Keratinocyte (primary cell): ENCODE measurements at regions not wholly inside any gene's neighbourhood (a gene's known extent, or its start where the extent isn't known, plus 50 kb on each side); places are given as distances from the start of the nearest gene placed in this dataset.

ENCODE experiments used
- DNase-seq: peaks from one replicate; pipeline ENCODE4 v3.0.0-alpha.2; 2011; ENCODE audit warnings: low read depth, missing footprints, low spot score
- FAIRE-seq: peaks from 2 replicates; lab custom pipeline; 2011; peaks lifted over from hg19 to GRCh38; lab: Jason Lieb, UNC
- H2AFZ ChIP-seq: 2 replicates; pipeline ENCODE4 v1.6.0; 2012; ENCODE audit warnings: low read length, control low read depth, inconsistent platforms; ENCODE audit not compliant: control insufficient read depth
- H3K27ac ChIP-seq: 2 replicates; pipeline ENCODE4 v1.5.1; 2011; ENCODE audit warnings: low read length; ENCODE audit not compliant: control insufficient read depth, insufficient read depth
- H3K27me3 ChIP-seq: 3 replicates; pipeline ENCODE4 v1.6.0; 2011; ENCODE audit warnings: low read length; ENCODE audit not compliant: control insufficient read depth, insufficient read depth; ENCODE audit errors: extremely low read depth
- H3K36me3 ChIP-seq, 2 experiments: 2 replicates in 1 of 2; 3 replicates in 1 of 2; pipeline ENCODE4 v1.5.1; 2011; ENCODE audit warnings: low read length in 2 of 2, mild to moderate bottlenecking in 1 of 2; ENCODE audit not compliant: control insufficient read depth in 2 of 2, insufficient read depth in 2 of 2; ENCODE audit errors: extremely low read depth in 1 of 2
- H3K4me1 ChIP-seq: 3 replicates; pipeline ENCODE4 v1.5.1; 2011; ENCODE audit warnings: low read length; ENCODE audit not compliant: control insufficient read depth, insufficient read depth; ENCODE audit errors: extremely low read depth
- H3K4me2 ChIP-seq: 3 replicates; pipeline ENCODE4 v1.6.0; 2011; ENCODE audit warnings: low read depth, low read length; ENCODE audit not compliant: control insufficient read depth, insufficient read depth; ENCODE audit errors: extremely low read depth
- H3K4me3 ChIP-seq, 3 experiments: fragments of 200-600 bp in 1 of 3; sonication (generic) in 1 of 3; 2 replicates in 2 of 3; 3 replicates in 1 of 3; pipeline ENCODE4 v1.5.1; 2011 to 2016; ENCODE audit warnings: low read length in 3 of 3, mild to moderate bottlenecking in 3 of 3, control low read depth in 2 of 3, inconsistent platforms in 1 of 3, low read depth in 1 of 3, mixed read lengths in 1 of 3, mixed run types in 1 of 3, moderate library complexity in 1 of 3; ENCODE audit not compliant: control insufficient read depth in 2 of 3, insufficient read depth in 2 of 3; ENCODE audit errors: extremely low read depth in 1 of 3
- H3K79me2 ChIP-seq: 2 replicates; pipeline ENCODE4 v1.6.0; 2012; ENCODE audit warnings: low read length; ENCODE audit not compliant: control insufficient read depth, insufficient read depth
- H3K9ac ChIP-seq: 3 replicates; pipeline ENCODE4 v1.6.0; 2011; ENCODE audit warnings: low read length; ENCODE audit not compliant: control insufficient read depth, insufficient read depth; ENCODE audit errors: extremely low read depth
- H3K9me1 ChIP-seq: 3 replicates; pipeline ENCODE4 v1.6.0; 2011; ENCODE audit warnings: low read length; ENCODE audit not compliant: control insufficient read depth, insufficient read depth; ENCODE audit errors: extremely low read depth
- H3K9me3 ChIP-seq: 2 replicates; pipeline ENCODE4 v1.5.1; 2012; ENCODE audit warnings: low read depth, low read length; ENCODE audit not compliant: control insufficient read depth
- H4K20me1 ChIP-seq: 3 replicates; pipeline ENCODE4 v1.6.0; 2011; ENCODE audit warnings: low read length; ENCODE audit not compliant: control insufficient read depth, insufficient read depth; ENCODE audit errors: extremely low read depth
- CTCF ChIP-seq, 3 experiments: IDR thresholded peaks in 1 of 3; conservative IDR thresholded peaks in 1 of 3; optimal IDR thresholded peaks in 1 of 3; 2 replicates in 2 of 3; 3 replicates in 1 of 3; pipeline versions ENCODE3 to v1.5.1; 2011; ENCODE audit warnings: low read length in 3 of 3, mild to moderate bottlenecking in 3 of 3, moderate library complexity in 2 of 3, control low read depth in 1 of 3, inconsistent platforms in 1 of 3; ENCODE audit not compliant: insufficient read depth in 2 of 3; ENCODE audit errors: extremely low read depth in 1 of 3
- EZH2 ChIP-seq: IDR thresholded peaks from one replicate; pipeline ENCODE4 v1.6.1; 2012; ENCODE audit warnings: inconsistent platforms, mild to moderate bottlenecking, low read length, moderate library complexity
- dilution Hi-C: fragments of 300-500 bp; cut with MboI; formaldehyde crosslinking; loops from one replicate; pipeline ENCODE4 v1.7.0; 2020; ENCODE audit warnings: low sequenced_read_pairs; ENCODE audit not compliant: extremely low pct_ligation_motif_present

DNA sequence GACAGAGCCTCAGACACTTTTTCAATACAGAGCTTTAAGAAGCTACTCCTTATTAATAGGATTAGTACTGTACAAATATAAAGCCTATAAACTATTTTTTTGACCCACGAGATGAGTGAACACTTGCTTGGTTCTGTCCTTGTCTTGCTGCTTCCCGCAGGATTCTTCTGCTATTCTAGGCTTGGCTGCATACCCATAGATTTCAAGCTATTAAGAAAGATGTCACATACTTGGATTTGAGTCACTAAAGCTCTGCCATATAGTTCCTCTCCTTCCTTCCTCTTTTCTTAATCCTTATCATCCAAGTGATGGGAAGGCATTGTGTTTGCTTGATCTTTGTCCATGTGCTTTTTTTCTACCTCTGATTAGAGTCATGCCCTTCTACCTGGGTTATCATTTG lies 361.2 kb upstream of the TRPC7 start:
- H3K4me2 ChIP-seq, result no peak overlapping the region
- H3K4me3 ChIP-seq, result no peak overlapping the region
- no peaks in the 10 kb centered on the region for H3K27me3 ChIP-seq
- no peaks in the 10 kb centered on the region for H4K20me1 ChIP-seq
- no peaks in the 10 kb centered on the region for H3K79me2 ChIP-seq
- TF ChIP-seq EZH2 (no peak), CTCF (optimal IDR thresholded peaks at IDR 0.05 in 1 of 3, IDR thresholded peaks at IDR 0.05 in 1 of 3, conservative IDR thresholded peaks at IDR 0.05 in 1 of 3; ENCODE audit: extremely low read depth in 1 of 3, insufficient read depth in 2 of 3, low read length in 3 of 3) (no peak)
- H3K9me3 ChIP-seq, result no peaks in the 10 kb centered on the region
- H3K9ac ChIP-seq, result no peak overlapping the region
- no peak overlapping the region for H2AFZ ChIP-seq
- no peaks in the 10 kb centered on the region for H3K9me1 ChIP-seq
- dilution Hi-C loops, result no loop called here
- no peak overlapping the region for H3K27ac ChIP-seq
- no peaks in the 10 kb centered on the region for H3K4me1 ChIP-seq
- DNase-seq, result no peak
- FAIRE-seq, result no peak
- H3K36me3 ChIP-seq, result no peaks in the 10 kb centered on the region

DNA sequence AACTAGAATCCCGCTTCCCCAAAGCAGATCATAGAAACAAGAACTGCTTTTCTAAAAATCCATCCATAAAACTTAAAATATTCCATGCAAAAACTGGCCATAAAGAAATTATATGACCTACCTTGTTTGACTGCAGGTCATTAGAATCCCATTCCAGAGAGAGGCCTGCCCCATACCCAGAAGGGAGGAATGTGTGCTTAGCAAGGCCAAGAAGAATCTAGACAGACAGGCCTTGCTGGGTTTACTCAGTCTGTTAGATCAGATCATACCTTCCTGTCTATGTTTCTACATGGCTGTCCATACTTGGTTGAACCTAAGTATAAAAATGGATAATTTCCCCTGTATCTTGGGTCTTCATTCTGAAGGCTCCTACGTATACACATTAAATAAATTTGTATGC lies 358.8 kb upstream of the TRPC7 start:
- Histone ChIP-seq H3K4me1 (no peaks in the 10 kb centered on the region), H3K79me2 (no peaks in the 10 kb centered on the region), H3K9me1 (no peaks in the 10 kb centered on the region), H3K4me2 (no peak overlapping the region), H3K9ac (no peak overlapping the region), H4K20me1 (no peaks in the 10 kb centered on the region), H3K27ac (no peak overlapping the region), H3K9me3 (no peaks in the 10 kb centered on the region), H3K27me3 (no peaks in the 10 kb centered on the region), H2AFZ (no peak overlapping the region), H3K36me3 (no peaks in the 10 kb centered on the region), H3K4me3 (no peak overlapping the region)
- DNase-seq, result no peak
- dilution Hi-C loops, result no loop called here
- TF ChIP-seq EZH2 (no peak), CTCF (optimal IDR thresholded peaks at IDR 0.05 in 1 of 3, IDR thresholded peaks at IDR 0.05 in 1 of 3, conservative IDR thresholded peaks at IDR 0.05 in 1 of 3; ENCODE audit: extremely low read depth in 1 of 3, insufficient read depth in 2 of 3, low read length in 3 of 3) (no peak)
- no peak for FAIRE-seq
